Globus pallidus (tissue), 1 donor: ENCODE measurements at regions not wholly inside any gene's neighbourhood (a gene's known extent, or its start where the extent isn't known, plus 50 kb on each side); places are given as distances from the start of the nearest gene placed in this dataset.
A peak's percentile ranks its signal among the peaks of the same experiment; 100 is the strongest.
"Not testable (repeated sequence)": the region's sequence is repeated elsewhere in the genome, so short reads cannot be mapped to it uniquely, and the experiment has no call there.

Experiments
- DNase-seq: peaks from one replicate; pipeline ENCODE4 v3.0.0-alpha.2; 2015; ENCODE audit warnings: low spot score

DNA sequence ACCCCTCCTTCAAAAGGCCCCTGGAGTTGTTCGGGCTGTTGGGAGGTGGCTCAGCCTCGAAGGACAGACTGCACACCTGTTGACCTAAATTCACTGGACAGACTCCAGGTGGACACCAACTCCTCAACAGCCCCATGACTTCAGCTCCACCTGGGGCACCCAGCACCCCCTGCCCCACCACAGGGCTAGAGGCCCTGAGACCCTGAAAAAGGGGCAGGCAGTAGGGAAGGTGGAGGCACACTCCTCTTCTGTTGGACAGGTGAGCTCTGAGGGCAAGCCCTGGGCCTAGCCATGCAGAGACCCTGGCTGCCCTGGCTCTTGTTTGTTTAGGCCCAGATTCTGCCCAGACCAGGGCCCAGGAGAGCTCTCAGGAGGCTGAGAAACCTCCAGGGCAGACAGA lies 409.7 kb upstream of the CAMK1G start:
- not testable (repeated sequence) for DNase-seq

DNA sequence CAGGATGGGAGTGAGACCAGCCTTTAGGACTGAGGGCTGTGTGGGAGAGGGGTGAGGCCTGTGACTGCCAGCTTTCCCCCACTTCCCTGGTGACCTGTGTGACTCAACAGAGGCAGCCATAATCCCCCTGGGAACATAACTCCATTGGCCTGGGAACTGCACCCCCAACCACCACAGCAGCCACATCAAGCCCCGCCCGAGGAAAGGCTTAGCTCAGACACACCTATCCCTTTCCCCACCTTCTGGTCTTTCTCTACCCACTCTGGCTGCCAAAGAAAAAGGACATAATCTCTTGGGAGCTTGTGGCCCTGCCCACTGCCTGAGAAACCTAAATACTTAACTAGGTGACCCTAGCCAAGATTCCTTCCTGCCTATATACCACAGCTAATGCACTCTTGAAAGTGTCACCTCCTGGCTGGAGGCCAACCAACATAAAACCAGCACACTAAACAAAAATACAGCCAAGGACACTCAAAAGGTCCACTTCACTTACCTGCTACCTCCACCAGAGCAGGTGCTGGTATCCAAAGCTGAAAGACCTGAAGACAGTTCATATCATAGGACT lies 406.6 kb upstream of the CAMK1G start:
- DNase-seq, result no peak

DNA sequence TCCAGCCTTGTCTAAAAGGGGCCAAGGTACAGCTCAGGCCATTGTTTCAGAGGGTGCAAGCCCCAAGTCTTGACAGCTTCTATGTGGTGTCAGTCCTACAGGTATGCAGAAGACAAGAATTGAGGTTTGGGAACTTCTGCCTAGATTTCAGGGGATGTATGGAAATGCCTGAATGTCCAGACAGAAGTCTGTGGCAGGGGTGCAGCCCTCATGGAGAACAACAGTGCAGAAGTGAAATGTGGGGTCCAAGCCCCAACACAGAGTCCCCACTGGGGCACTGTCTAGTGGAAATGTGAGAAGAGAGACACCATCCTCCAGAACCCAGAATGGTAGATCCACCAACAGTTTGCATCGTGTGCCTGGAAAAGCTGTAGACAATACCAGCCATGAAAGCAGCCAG lies 400.3 kb upstream of the CAMK1G start:
- DNase-seq, result no peak

DNA sequence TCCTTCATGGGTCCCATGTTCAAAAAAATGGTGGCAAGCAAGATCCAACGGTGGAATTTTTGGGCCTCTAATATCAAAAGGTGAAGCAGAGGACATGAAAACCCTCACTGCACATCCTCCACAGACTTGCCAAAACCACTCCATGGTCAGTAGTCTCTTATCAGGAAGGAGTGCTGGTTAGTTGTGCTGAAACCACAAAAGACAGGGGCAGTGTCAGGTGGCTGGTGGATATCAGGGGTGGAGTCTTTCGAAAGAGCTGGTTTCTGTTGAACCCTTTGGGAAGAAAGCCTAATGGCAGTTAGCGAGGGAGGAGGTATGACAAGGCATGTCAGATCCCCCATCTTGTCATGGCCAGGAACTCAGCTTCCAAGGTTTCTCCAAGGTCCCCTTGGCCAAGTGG lies 395.9 kb upstream of the CAMK1G start:
- no peak for DNase-seq

DNA sequence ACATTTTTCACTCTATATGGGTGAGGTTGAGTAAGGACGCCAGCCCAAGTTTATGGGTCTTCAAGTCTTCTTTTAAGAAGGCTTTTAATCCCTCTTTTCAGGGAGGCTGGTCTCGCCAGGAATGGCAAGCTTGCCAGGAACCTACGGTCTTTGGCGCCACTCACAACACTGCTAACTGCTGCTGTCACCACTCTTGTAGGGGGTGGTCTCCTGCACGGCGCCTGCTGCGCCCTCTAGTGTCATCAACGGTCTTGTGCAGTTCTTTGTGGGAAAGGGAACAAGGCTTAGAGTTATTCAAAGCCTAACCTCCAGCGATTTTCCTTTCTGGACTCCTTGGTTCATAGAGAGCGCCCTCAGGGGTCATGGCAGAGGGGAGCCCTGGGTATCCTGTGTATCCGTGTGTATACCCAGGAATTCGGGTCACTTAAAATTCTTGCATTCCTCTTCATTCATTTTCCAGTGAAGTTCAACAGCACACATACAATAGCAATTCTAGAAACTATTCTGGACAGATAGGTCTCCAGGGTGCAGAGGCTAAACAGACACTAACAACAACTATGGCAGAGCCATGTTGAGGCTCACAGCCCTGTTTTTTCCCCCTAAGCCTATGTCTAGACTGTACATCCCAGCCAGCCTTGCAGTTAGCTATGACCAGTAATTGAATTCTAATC lies 392.8 kb upstream of the CAMK1G start:
- peak; percentile 15 for DNase-seq

DNA sequence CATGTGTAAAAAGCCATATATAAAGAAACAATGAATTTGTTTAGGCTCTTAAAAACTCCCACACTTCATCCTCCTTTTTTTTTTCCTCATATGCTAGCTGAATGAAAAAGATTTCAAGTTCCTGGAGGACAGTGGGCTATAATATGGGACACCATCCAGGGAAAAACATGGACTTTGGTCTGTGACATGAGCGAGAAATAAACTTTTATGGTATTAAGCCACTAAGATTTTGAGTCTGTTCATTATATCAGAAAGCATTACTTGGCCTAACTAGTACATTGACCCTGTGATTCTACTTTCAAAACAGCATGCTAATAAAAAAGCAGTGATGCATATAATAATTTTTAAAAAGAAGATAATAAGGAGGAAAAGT lies 392.3 kb upstream of the CAMK1G start:
- DNase-seq, result no peak

DNA sequence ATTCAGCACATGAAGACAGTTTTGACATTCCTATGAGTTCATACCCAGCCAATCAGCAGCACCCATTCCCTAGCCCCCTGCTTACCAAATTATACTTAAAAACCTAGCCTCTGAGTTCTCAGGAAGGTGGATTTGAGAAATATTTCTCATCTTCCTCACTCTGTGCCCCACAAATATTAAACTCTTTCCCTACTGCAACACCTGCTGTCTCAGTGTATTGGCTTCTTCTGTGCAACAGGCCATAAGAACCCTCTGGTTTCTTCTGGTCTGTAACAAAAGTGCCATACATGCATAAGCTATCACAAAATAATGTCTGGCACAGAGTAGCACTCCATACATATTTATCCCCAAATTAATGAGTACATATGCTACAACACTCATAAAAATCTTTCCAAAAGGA lies 387.4 kb upstream of the CAMK1G start:
- no peak for DNase-seq

DNA sequence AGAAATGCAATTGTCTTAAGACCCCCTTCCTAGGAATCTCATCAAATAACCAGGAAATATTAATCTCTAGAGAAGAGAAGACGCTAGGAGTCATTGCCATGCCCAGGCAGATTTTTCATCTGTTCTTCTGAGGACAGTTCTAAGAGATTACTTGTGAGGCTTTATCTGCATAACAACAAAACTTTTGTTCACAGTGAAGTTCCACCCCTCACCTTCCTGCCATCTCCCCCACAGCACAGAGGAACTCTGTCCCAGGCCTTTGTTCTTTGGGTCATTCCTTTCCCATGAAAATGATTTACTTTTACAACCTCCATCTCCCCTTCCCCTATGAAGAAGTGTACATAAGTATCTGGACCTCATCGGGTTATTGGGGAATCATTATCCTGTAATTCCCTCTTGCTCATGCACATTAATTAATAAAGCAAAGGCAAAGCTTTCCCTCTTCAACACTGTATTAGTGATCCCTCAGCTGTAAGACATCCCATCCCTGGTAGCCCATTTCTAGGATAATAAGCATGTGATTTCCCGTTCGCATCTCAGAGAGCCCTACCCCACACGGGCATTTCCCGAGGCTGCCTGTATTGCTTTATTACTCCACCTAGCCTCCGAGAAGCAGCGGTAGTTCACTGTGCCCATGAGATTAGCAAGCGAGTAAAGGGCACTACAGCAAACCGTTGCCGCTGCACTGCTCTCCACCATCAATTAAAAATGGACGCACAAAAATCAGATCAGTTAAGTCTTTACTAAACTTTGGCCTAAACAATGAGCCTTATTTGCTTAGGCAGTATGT lies 384.4 kb upstream of the CAMK1G start:
- DNase-seq, result no peak

DNA sequence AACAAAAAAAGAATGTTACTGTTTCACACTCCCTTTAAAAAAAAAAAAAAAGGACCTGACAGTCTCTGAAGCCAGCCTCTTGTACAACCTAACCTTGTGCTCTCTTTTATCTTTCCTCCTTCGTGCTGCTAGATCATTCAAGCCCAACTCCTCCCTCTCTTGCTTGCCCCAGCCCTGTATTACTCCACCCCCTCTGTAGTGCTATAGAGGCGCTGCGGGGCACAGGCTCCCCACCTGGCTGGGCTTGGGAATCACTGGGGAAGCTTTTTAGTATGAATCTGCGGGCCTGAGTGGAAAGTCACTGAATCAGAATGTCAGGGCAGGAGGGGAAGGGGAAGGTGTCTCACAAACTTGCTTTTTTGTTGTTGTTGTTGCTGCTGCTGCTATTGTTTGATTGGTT lies 383.7 kb upstream of the CAMK1G start:
- no peak for DNase-seq

DNA sequence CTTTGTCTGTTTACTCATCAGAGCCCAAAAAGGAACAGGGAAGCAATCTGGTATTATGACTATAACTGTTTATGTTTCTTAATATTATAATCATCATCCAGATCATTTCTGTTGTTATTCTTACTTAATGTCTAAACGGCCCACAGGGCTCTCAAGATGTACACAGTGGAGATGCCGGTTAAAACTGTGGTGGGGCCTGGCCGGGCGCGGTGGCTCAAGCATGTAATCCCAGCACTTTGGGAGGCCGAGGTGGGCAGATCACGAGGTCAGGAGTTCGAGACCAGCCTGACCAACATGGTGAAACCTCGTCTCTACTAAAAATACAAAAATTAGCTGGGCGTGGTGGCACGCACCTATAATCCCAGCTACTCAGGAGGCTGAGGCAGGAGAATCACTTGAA lies 381.2 kb upstream of the CAMK1G start:
- DNase-seq, result not testable (repeated sequence)

DNA sequence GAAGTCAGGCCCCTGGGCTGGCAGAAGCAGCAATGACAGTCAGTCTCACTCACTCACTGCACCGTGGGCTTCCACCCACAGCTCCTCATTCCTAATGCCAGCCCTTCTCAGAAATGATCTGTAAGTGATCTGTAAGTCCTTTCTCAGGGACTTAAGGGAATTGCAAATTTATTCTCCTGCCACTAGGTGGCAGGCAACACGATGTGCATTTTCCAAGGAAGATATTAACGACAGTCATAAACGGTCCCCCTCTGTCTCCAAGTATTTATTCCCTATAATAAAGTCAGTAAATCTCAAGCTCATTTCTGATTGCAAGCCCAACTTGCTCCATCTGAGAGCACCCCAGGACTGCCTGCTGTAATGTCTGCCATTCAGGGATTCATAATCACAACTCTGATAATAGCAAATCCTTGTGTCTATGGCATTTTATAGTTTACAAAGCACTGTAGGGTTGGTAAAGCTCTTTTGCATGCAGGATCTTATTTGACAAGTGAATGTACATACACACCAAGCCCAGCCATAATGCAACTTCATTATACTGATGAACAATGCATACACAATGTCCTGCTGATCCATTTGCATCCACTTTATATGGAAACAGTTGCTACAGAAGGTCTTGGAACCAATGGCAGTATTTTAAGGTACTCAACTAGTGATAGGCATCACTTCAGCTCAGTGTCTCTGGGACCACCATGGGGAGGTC lies 380.5 kb upstream of the CAMK1G start:
- peak; percentile 46 for DNase-seq

DNA sequence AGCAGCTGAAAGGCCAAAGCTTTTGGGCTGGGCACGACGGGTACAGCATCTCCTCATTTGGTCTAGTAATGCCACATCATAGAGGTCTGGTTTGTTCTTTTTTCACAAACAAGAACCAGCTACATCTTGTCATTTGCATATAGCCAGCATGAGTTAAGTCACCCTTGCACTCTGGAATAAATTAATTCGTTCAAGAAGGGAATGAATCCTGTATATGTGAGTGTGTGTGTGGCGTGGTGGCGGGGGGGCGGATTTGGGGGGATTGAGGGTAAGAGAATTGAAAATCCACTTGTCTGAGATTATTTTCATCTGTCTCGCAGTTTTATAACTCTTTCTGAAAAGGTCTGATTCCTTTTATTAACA lies 380.0 kb upstream of the CAMK1G start:
- DNase-seq, result no peak

DNA sequence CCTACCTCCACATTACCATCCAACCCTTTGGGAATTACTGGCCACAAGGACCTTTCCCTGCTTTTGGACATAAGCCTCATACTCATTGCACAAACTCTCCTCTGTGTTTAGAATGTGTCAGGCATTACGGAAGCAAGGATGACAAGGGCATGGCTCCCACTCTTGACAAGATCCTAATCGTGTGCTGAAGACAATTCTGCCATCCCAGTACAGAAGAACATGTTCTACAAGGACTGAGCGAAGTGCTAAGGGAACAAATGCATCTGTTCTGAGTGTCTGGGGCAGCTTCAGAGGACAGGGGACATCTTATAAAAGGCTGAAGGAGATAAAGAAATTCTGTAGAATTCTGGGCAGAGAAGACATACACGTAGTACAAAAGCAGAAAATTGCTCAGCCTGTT lies 378.5 kb upstream of the CAMK1G start:
- no peak for DNase-seq

DNA sequence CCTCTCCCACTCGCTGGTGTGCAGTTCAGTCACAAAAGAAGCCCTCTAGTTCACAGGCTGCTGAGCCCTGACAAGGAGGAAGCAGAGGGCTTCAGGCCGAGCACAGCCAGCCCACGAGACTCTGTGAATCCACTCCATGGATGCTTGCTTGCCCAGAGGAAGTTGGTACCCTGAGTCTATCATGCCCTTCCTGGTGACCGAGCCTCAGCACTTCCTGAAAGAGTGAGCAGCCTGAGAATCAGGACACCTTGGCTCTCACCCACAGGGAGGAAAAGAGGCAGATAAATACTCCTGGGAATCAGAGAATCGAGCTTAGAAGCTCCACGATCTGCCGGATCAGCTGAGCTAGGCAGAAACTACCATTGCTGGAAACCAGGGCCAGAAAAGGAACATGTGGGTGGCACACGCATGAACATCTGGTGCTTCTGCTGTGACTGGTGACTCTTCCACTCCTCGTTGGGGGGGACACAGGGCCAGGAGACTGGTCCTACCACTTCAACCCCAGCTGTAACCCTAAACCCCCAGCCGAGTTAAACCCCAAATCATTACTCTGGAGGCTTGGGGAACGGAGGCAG lies 376.3 kb upstream of the CAMK1G start:
- DNase-seq, result peak; percentile 42

DNA sequence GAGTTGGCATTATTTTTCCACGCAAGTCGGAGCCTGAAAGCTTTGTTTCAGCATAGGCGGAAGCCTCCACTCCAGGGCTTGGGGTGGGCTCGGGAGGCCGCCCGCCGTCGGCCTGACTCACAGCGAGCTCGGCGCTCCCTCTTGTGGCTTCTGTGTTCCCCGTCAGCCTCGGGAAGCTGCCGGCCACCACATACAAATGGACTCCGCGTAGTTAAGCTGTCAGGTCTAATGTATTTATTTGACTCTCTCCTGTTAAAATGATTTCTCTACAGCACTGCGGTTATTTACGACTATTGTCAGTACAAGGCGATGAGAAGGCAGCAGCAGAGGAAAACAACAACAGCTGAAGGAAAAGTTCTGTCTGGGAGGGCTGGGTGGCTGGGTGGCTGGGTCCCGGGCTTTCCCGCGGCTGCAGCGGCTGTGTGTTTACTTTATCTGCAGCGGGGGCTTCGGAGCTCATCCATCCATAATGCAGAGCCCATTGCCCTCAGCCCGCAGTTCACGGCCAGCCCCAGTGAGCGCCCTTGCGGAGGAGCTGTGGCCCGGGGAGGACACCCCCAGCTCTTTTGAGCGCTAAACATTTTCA lies 375.7 kb upstream of the CAMK1G start:
- peak; percentile 48 for DNase-seq

DNA sequence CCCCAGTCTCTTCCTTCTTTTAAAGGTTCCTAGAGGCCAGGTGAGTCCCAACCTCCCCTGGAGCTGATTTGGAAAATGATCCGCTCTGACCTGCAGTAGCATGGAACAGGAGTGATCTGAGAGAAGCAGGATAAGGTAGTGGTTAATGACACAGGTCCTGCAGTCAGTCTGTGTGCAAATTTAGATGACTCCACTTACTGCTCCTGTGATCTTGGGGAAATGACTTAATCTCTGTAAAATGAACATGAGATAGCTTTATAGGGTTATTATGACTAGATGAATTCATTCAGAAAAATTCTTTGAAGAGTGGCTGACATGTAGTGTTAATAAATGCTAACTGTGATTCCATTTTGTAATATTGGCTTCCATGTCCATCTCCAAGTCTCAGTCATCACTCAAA lies 374.9 kb upstream of the CAMK1G start:
- no peak for DNase-seq

DNA sequence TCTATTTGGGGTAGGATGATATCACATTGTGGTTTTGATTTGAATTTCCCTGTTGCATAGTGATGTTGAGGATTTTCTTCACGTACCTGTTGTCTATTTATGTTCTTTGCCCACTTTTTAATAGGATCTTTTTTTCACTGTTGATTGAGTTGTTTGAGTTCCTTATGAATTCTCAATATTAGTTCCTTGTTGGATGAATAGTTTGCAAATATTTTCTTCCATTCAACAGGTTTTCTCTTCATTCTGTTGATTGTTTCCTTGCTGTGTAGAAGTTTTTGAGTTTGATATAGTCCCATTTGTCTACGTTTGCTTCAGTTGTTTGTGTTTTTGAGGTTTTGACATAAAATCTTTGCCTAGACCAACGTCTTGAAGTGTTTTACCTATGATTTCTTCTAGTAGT lies 369.5 kb upstream of the CAMK1G start:
- no peak for DNase-seq

DNA sequence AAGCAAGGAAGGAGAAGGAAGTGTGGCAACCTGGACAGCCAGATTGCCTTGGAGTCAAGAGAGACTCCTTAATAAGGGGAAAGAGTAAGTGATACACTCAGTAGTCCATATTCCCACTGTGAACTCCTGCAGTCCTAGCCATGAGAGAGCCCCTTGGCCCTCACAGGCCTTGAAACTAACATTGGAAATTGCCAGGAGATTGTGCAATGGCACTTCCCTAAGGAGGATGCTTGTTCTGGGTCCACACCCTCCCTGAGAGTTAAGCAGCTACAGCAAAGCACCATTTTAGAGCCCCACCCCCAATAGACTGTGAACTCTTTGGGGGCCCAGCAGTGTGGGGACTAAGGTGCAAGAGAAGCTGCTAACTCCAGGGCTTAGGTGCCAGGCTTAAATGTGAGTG lies 367.7 kb upstream of the CAMK1G start:
- DNase-seq, result no peak

DNA sequence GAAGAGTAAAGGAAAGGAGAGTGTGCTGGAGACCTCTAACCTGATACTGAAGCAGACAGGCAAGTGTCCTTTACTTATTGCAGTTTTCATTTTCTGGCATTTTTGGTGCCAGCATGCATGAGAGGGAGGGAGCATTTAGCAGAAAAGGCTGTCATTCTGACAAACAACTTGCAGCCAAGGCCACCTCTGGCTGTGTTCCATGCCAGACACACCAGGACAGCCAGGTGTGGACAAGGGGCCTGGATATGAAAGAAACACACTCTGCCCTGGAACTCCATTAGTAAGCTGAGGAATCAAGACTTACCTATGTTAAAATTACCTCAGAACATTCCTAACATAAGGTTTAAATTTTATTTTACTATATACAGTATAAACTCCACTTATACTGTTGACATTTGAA lies 365.4 kb upstream of the CAMK1G start:
- DNase-seq, result no peak

DNA sequence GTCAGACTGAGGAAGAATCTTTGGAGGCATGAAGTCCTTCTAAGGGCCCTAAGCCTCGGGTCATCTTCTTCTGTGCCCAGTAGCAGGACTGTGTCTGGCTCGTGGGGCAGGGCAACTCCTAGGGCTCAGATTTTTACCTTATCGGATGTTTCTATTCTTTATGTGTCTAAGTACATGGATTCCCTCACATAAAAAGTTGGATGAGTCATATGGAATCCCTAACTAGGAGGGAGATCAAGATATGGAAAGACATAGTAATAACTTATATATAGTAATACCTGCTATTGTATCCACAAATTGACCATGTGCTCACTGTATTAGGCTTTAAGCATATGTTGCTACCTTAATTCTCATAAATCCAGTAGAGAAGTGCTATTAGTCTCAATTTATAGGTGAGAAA lies 364.5 kb upstream of the CAMK1G start:
- DNase-seq, result no peak

DNA sequence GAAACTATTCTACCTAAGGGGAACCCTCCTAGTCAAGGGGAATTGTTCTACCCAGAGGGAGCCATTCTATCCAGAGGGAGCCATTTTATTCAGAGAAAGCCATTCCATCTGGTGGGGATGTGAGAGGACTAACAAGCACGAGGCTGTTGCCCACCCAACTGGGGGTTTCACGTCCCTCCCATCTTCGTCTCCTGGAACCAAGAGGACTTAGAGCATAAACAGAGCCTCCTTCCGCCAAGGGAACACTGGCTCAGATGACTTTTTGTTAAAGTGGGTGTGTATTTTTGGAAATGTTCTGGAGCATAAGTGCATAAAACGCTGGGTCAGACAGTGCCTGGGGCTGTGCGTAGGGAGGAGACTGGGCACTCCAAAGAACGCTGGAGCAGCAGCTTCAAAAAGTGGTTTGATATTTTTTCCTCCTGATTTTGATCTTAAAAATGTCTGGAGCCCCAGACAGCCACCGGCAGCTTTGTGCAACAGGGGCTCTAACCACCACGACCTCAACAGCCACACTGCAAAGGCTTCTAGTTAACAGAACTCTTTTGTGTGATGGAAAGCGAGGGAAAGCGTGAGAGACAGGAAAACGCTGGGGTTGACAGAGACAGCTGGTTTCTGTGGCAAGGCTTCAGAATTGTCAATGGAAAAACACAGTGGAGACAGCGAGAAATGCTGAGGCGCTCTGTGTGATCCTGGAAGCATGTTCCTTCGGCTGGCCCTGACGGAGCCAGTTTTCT lies 363.6 kb upstream of the CAMK1G start:
- peak; percentile 37 for DNase-seq

DNA sequence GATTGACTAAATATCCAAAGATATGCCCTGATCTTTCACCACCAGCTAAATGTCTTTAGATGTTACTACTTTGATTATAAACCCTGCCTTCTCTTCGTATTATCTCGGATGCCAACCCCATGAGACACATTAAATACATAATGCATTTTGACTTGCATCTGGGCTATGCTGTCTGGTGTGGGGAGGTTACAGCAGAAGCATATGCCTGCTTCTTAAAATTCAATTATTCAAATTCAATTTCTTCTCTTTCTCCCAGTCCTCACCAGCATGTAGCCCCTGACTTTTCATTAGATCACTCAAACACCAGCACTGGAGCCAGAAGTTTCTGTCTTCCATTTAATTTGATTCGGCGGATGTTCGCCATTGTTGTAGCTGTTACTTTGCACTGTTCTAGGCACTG lies 360.7 kb upstream of the CAMK1G start:
- no peak for DNase-seq
